ENCODE measurements at regions not wholly inside any gene's neighbourhood (a gene's known extent, or its start where the extent isn't known, plus 50 kb on each side); places are given as distances from the start of the nearest gene placed in this dataset.

- Histone ChIP-seq H3K4me3 (ENCODE audit: low read depth, low read length) (no peak overlapping the region), H3K27me3 (ENCODE audit: control insufficient read depth, insufficient read depth, low read length) (no peaks in the 10 kb centered on the region), H3K27ac (ENCODE audit: low read depth, low read length) (no peak overlapping the region), H3K9me3 (ENCODE audit: control insufficient read depth, insufficient read depth, low read length) (no peaks in the 10 kb centered on the region)
- ChIA-PET CTCF (no interaction called here), POLR2A (no interaction called here)
- DNase-seq (ENCODE audit: low read depth, low spot score), result no peak
- TF ChIP-seq CTCF (IDR thresholded peaks at IDR 0.05; ENCODE audit: low read depth, low read length), result no peak
Observed at GRCh38 chr2:228597032-228597431, 415.5 kb upstream of the SPHKAP start.

DNA sequence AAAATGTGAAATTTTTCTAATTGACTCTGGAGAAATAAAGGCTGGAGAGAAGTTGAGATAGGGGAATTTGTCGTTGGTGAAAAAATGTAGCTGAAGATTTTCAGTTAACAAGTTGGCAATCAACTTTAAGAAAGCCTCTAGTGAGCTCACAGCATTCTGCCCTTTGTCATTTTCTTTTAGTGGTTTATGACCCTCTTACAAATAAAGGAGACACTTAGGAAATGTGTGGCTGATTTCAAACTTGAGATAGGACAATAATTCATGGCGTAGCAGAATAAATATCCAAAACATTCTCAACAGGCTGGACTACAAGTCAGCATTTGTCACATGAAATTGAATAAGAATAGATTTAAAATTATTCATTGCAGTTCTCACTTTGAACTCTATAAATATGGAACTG, 412.5 kb upstream of the SPHKAP start:
- ChIA-PET CTCF (no interaction called here), POLR2A (no interaction called here)
- no peak for TF ChIP-seq CTCF (IDR thresholded peaks at IDR 0.05; ENCODE audit: low read depth, low read length)
- no peaks in the 10 kb centered on the region for H3K27me3 ChIP-seq (ENCODE audit: control insufficient read depth, insufficient read depth, low read length)
- H3K27ac ChIP-seq (ENCODE audit: low read depth, low read length), result no peak overlapping the region
- DNase-seq (ENCODE audit: low read depth, low spot score), result no peak
- H3K9me3 ChIP-seq (ENCODE audit: control insufficient read depth, insufficient read depth, low read length), result no peaks in the 10 kb centered on the region
- H3K4me3 ChIP-seq (ENCODE audit: low read depth, low read length), result no peak overlapping the region

DNA sequence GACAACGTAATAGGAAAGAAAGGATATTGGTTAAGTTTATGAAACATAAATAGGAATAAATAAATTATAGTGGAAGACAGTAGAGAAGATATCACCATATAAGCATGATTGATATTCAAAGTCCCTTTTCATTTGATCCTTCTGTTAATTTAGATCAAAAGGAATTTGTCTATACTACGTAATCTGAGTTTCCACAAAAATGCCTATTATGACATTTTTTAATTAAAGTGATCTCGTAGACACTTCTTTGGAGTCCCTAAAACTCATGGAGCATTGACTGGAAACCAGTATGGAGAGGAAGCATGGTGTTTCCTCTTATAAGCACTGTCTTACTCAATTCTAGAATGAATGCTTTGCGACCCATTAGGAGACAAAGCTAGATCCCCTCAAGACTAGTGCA, 411.4 kb upstream of the SPHKAP start:
- Histone ChIP-seq H3K27me3 (ENCODE audit: control insufficient read depth, insufficient read depth, low read length) (no peaks in the 10 kb centered on the region), H3K27ac (ENCODE audit: low read depth, low read length) (no peak overlapping the region), H3K4me3 (ENCODE audit: low read depth, low read length) (no peak overlapping the region), H3K9me3 (ENCODE audit: control insufficient read depth, insufficient read depth, low read length) (no peaks in the 10 kb centered on the region)
- DNase-seq (ENCODE audit: low read depth, low spot score), result no peak
- CTCF ChIA-PET, result no interaction called here
- no peak for TF ChIP-seq CTCF (IDR thresholded peaks at IDR 0.05; ENCODE audit: low read depth, low read length)
- POLR2A ChIA-PET, result no interaction called here

GRCh38 chr2:228590681-228591080, 409.2 kb upstream of the SPHKAP start:
- ChIA-PET POLR2A (no interaction called here), CTCF (interaction anchor here (0.6 kb wide), 1 partner anchor 91 kb away, joined by 3 read pairs; no protein-coding TSS in a partner anchor)
- DNase-seq (ENCODE audit: low read depth, low spot score), result no peak
- Histone ChIP-seq H3K27ac (ENCODE audit: low read depth, low read length) (no peak overlapping the region), H3K9me3 (ENCODE audit: control insufficient read depth, insufficient read depth, low read length) (no peaks in the 10 kb centered on the region), H3K4me3 (ENCODE audit: low read depth, low read length) (no peak overlapping the region), H3K27me3 (ENCODE audit: control insufficient read depth, insufficient read depth, low read length) (no peaks in the 10 kb centered on the region)
- no peak for TF ChIP-seq CTCF (IDR thresholded peaks at IDR 0.05; ENCODE audit: low read depth, low read length)

- Histone ChIP-seq H3K9me3 (ENCODE audit: control insufficient read depth, insufficient read depth, low read length) (no peaks in the 10 kb centered on the region), H3K27me3 (ENCODE audit: control insufficient read depth, insufficient read depth, low read length) (no peaks in the 10 kb centered on the region), H3K4me3 (ENCODE audit: low read depth, low read length) (no peak overlapping the region), H3K27ac (ENCODE audit: low read depth, low read length) (no peak overlapping the region)
- no peak for TF ChIP-seq CTCF (IDR thresholded peaks at IDR 0.05; ENCODE audit: low read depth, low read length)
- DNase-seq (ENCODE audit: low read depth, low spot score), result no peak
- CTCF ChIA-PET, result no interaction called here
- POLR2A ChIA-PET, result no interaction called here
Observed at GRCh38 chr2:228589115-228589514, 407.6 kb upstream of the SPHKAP start.

All from AG04450 (cell line).